Uterus (tissue), 3 donors: ENCODE measurements at regions not wholly inside any gene's neighbourhood (a gene's known extent, or its start where the extent isn't known, plus 50 kb on each side); places are given as distances from the start of the nearest gene placed in this dataset.

ENCODE experiments used
- DNase-seq, 2 donors: peaks; one replicate each; pipeline ENCODE4 v3.0.0-alpha.2; 2019 to 2020
- H3K27ac ChIP-seq, 2 donors: fragments of 200-600 bp; sonication (generic); 1 replicate in 1 of 2; 2 replicates in 1 of 2; pipeline ENCODE4 v1.5.1; 2016 to 2018
- H3K27me3 ChIP-seq, 2 donors: fragments of 200-600 bp; sonication (generic); one replicate each; pipeline ENCODE4 v1.5.1; 2018 to 2019; ENCODE audit warnings: control low read depth in 1 of 2
- H3K36me3 ChIP-seq, 2 donors: fragments of 200-600 bp; sonication (generic); one replicate each; pipeline ENCODE4 v1.5.1; 2019; ENCODE audit warnings: control low read depth in 1 of 2
- H3K4me1 ChIP-seq, 2 donors: fragments of 200-600 bp; sonication (generic); one replicate each; pipeline ENCODE4 v1.5.1; 2018 to 2019; ENCODE audit warnings: control low read depth in 1 of 2
- H3K4me3 ChIP-seq, 2 donors: fragments of 200-600 bp; sonication (generic); 1 replicate in 1 of 2; 2 replicates in 1 of 2; pipeline ENCODE4 v1.5.1; 2018 to 2019; ENCODE audit warnings: mild to moderate bottlenecking in 1 of 2
- H3K9me3 ChIP-seq, 2 donors: fragments of 200-600 bp; sonication (generic); one replicate each; pipeline ENCODE4 v1.5.1; 2019; ENCODE audit warnings: control low read depth in 1 of 2
- POLR2A ChIP-seq, 2 donors: fragments of 450-650 bp; IDR thresholded peaks; one replicate each; pipeline ENCODE4 v1.6.1; 2016; ENCODE audit warnings: antibody characterized with exemption in 2 of 2, mild to moderate bottlenecking in 1 of 2, moderate library complexity in 1 of 2
- intact Hi-C: fragments of 100-400 bp; cut with DNase I; formaldehyde crosslinking; loops from one replicate; pipeline ENCODE4 v1.15.1; 2023; ENCODE audit warnings: low total_unique reads
- TF ChIP-seq, protein P1 (sequence below), 4 experiments: fragments of 200-600 bp in 2 of 4; fragments of 450-650 bp in 2 of 4; sonication (generic) in 2 of 4; IDR thresholded peaks; one replicate each; pipeline ENCODE4 v1.5.1; 2016 to 2019; ENCODE audit warnings: antibody characterized with exemption in 4 of 4, mild to moderate bottlenecking in 2 of 4, moderate library complexity in 1 of 4
- donor health status: DM: yes; HTN: yes; CAD: no.

DNA sequence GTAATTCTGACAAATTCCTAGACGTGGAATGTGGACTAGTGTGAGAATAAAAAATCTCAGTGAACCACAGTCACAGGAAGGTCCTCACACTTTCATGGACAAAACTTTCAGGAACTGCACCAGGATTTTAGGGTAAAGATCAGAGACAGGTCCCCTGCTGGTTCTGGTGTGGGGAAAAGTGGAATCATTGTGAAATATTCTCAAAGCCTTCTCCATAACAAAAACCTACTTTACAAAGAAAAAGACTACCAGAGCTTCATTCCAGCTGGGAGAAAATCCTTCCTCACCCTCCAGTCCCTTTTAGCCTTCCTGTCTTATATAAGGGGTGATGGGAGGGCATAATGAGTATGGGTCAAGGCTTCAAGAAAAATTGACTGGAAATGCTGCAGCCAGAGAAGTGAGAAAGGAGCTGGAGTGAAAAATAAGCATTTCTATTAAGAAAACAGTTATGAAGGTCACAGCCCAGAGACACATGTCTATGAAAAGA lies 325.8 kb downstream of the ARAP2 start:
- Histone ChIP-seq H3K27ac (no peak overlapping the region), H3K36me3 (no peaks in the 10 kb centered on the region), H3K4me3 (no peak overlapping the region), H3K4me1 (no peaks in the 10 kb centered on the region), H3K9me3 (no peaks in the 10 kb centered on the region), H3K27me3 (no peaks in the 10 kb centered on the region)
- DNase-seq: no peak
- TF ChIP-seq, protein P1, sequence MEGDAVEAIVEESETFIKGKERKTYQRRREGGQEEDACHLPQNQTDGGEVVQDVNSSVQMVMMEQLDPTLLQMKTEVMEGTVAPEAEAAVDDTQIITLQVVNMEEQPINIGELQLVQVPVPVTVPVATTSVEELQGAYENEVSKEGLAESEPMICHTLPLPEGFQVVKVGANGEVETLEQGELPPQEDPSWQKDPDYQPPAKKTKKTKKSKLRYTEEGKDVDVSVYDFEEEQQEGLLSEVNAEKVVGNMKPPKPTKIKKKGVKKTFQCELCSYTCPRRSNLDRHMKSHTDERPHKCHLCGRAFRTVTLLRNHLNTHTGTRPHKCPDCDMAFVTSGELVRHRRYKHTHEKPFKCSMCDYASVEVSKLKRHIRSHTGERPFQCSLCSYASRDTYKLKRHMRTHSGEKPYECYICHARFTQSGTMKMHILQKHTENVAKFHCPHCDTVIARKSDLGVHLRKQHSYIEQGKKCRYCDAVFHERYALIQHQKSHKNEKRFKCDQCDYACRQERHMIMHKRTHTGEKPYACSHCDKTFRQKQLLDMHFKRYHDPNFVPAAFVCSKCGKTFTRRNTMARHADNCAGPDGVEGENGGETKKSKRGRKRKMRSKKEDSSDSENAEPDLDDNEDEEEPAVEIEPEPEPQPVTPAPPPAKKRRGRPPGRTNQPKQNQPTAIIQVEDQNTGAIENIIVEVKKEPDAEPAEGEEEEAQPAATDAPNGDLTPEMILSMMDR (IDR thresholded peaks at IDR 0.05): no peak
- TF ChIP-seq POLR2A (IDR thresholded peaks at IDR 0.05): no peak
- intact Hi-C loops: no loop called here

DNA sequence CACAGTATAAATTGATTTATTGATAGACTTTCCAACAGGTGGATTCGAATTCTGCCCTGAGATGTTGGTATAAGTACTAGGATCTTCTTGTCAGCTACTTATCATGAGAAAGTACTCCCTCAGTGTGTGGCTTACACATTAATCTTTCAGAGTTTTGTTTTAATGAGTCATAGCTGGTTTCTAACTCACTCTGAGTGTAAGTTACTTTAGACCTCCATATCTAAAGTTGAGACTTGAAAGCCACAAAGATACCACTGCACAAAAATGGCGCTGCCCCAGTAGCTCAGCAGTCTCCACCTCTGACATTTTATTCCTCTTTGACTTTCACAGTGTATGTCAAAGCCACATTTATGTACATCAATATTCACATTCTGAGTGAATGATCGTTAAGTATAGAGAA lies 318.5 kb downstream of the ARAP2 start:
- TF ChIP-seq POLR2A (IDR thresholded peaks at IDR 0.05): no peak
- TF ChIP-seq, protein P1 (IDR thresholded peaks at IDR 0.05): no peak

DNA sequence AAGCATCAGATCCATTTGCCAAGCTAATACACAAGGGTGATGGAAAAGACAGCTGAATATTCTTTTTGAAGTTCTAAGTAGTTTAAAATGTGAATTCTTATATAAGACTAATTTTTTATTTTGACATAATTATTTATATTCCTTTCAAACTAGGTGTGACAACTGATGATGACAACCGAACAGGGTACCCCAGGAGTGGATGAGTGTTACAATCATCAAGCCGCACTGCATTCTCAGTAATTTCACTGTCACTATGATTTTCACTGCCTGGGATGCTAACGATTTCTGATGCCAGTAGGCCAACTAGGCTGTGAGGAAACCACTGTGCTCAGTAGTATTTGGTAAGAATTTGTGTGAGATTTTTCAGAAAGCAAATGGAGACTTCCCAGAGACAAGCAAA lies 317.5 kb downstream of the ARAP2 start:
- Histone ChIP-seq H3K36me3 (no peaks in the 10 kb centered on the region), H3K4me1 (no peaks in the 10 kb centered on the region), H3K27me3 (no peaks in the 10 kb centered on the region), H3K9me3 (no peaks in the 10 kb centered on the region), H3K4me3 (no peak overlapping the region), H3K27ac (no peak overlapping the region)
- no peak for DNase-seq
- intact Hi-C loops: no loop called here
- no peak for TF ChIP-seq POLR2A (IDR thresholded peaks at IDR 0.05)
- TF ChIP-seq, protein P1 (IDR thresholded peaks at IDR 0.05): no peak

More for the DNA sequence above, 318.5 kb downstream of the ARAP2 start:
- Histone ChIP-seq H3K4me3 (no peak overlapping the region), H3K36me3 (no peaks in the 10 kb centered on the region), H3K4me1 (no peaks in the 10 kb centered on the region), H3K27me3 (no peaks in the 10 kb centered on the region), H3K27ac (no peak overlapping the region), H3K9me3 (no peaks in the 10 kb centered on the region)
- intact Hi-C loops: no loop called here
- no peak for DNase-seq

DNA sequence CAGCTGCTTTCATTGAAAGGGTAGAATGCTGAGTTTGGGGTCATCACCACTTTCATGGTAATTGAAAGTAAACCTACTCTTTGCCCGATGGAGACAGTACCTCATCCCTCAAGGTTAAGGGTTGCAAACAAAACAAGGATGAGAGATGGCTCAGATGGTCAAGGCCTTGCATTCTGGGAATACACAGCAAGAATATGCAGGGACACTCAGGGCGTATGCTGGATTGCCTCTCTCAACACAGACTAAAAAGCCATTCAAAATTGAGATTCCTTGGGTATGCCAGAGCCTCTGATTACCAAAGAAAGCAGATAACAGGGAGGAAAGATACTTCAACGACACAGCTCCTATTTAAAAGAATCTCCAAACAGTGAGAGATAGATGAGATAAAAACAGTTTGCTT lies 310.4 kb downstream of the ARAP2 start:
- intact Hi-C loops: no loop called here
- Histone ChIP-seq H3K27me3 (no peaks in the 10 kb centered on the region), H3K4me1 (no peaks in the 10 kb centered on the region), H3K27ac (no peak overlapping the region), H3K9me3 (no peaks in the 10 kb centered on the region), H3K36me3 (no peaks in the 10 kb centered on the region), H3K4me3 (no peak overlapping the region)
- no peak for DNase-seq
- TF ChIP-seq POLR2A (IDR thresholded peaks at IDR 0.05): no peak
- TF ChIP-seq, protein P1 (IDR thresholded peaks at IDR 0.05): no peak

DNA sequence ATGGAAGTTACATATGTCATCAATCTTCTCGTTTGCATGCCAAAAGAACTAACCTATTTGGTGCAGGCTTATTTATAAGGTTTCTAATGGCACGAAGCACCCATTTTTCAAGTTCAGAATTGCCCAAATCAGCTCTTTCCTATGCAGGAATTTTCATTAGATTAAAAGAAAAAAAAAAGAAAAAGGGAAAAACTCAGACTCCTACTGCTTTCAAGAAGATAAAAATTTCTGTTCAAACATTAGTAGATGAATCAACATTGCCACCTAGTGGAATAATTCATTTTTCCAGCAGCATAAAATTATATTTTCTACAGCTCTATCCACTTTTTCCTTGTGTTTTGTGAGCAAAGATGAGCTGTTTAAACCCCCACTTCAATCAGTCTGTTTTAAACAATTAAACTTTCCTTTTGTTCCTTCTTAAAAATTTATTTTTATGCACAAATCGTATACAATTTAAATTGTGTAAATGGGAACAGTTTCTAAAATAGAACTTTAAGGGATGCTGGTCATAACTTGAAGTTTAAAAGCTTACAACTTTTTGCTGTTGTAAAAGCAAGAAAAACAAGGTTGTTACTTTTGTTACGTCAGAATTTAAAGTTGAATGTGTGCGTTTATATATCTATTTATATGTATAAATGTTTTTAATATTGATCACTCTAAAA lies 309.9 kb downstream of the ARAP2 start:
- Histone ChIP-seq H3K4me3 (no peak overlapping the region), H3K9me3 (no peaks in the 10 kb centered on the region), H3K4me1 (no peaks in the 10 kb centered on the region), H3K27ac (no peak overlapping the region), H3K27me3 (no peaks in the 10 kb centered on the region), H3K36me3 (no peaks in the 10 kb centered on the region)
- no peak for DNase-seq
- no peak for TF ChIP-seq POLR2A (IDR thresholded peaks at IDR 0.05)
- TF ChIP-seq, protein P1 (IDR thresholded peaks at IDR 0.05): peak in 2 of 4 experiments; percentile 20 to 42
- intact Hi-C loops: no loop called here
